Activated CD4-positive, alpha-beta T cell treated with anti-CD3 and anti-CD28 coated beads for 1 hour (primary cell): ENCODE measurements at regions not wholly inside any gene's neighbourhood (a gene's known extent, or its start where the extent isn't known, plus 50 kb on each side); places are given as distances from the start of the nearest gene placed in this dataset.
A peak's percentile ranks its signal among the peaks of the same experiment; 100 is the strongest.
"Not testable (repeated sequence)": the region's sequence is repeated elsewhere in the genome, so short reads cannot be mapped to it uniquely, and the experiment has no call there.

Source experiments
- DNase-seq: peaks from one replicate; pipeline ENCODE4 v3.0.0-alpha.2; 2020

GRCh38 chr21:8194042-8194441 is 2327.3 kb upstream of the TPTE start:
- not testable (repeated sequence) for DNase-seq

- DNase-seq: not testable (repeated sequence)
These were observed 2323.9 kb upstream of the TPTE start for GRCh38 chr21:8197377-8198027.

- DNase-seq: not testable (repeated sequence)
These were observed 2316.1 kb upstream of the TPTE start for GRCh38 chr21:8205094-8205891.

GRCh38 chr21:8205892-8206188 is 2315.5 kb upstream of the TPTE start:
- DNase-seq: not testable (repeated sequence)

- peak; percentile 72 for DNase-seq
These were observed 2308.3 kb upstream of the TPTE start for GRCh38 chr21:8212986-8213550.

- DNase-seq: not testable (repeated sequence)
These were observed 2306.8 kb upstream of the TPTE start for GRCh38 chr21:8214539-8214938.

- DNase-seq: not testable (repeated sequence)
These were observed 2291.8 kb upstream of the TPTE start for GRCh38 chr21:8229366-8230150.

- DNase-seq: not testable (repeated sequence)
These were observed 2290.1 kb upstream of the TPTE start for GRCh38 chr21:8231252-8231651.

GRCh38 chr21:8233000-8233399 is 2288.4 kb upstream of the TPTE start:
- not testable (repeated sequence) for DNase-seq

GRCh38 chr21:8234059-8234458 is 2287.3 kb upstream of the TPTE start:
- DNase-seq: not testable (repeated sequence)

GRCh38 chr21:8244723-8245641 is 2276.4 kb upstream of the TPTE start:
- not testable (repeated sequence) for DNase-seq

GRCh38 chr21:8245642-8246402 is 2275.6 kb upstream of the TPTE start:
- DNase-seq: not testable (repeated sequence)

GRCh38 chr21:8251701-8252100 is 2269.7 kb upstream of the TPTE start:
- DNase-seq: not testable (repeated sequence)

- DNase-seq: peak; percentile 8
These were observed 2266.3 kb upstream of the TPTE start for GRCh38 chr21:8255094-8255493.

- DNase-seq: peak; percentile 25
These were observed 2264.1 kb upstream of the TPTE start for GRCh38 chr21:8257083-8257799.

GRCh38 chr21:8260065-8260627 is 2261.2 kb upstream of the TPTE start:
- DNase-seq: not testable (repeated sequence)
